ENCODE measurements at regions not wholly inside any gene's neighbourhood (a gene's known extent, or its start where the extent isn't known, plus 50 kb on each side); places are given as distances from the start of the nearest gene placed in this dataset.

DNA sequence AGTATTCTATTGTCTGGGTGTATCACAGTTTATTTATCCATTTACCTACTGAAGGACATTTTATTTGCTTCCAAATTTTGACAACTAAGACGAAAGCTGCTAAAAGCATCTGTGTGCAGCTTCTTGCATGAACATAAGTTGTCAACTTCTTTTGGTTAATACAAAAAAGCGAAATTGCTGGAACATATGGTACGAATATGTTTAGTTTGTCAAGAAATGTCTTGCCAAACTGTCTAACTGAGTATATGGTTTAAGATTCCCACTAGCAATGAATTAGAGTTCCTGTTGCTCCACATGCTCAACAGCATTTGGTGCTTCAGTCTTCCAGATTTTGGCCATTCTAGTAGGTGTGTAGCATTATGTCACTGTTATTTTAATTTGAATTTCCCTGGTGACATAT lies 372.3 kb upstream of the NRXN1 start:
- H2BK12ac ChIP-seq (ENCODE audit: low read length), result no peak overlapping the region
- no peak overlapping the region for H3K4ac ChIP-seq (ENCODE audit: low read depth, low read length)
- H2BK120ac ChIP-seq (ENCODE audit: insufficient read depth, low read length, poor library complexity), result no peak overlapping the region
- H3K27ac ChIP-seq (ENCODE audit: low read depth, low read length), result no peak overlapping the region
- no CpG with 5 or more reads among the region's 3 CpGs for WGBS (ENCODE audit: extremely low coverage, insufficient coverage, insufficient read length)
- no peak overlapping the region for H3K14ac ChIP-seq (ENCODE audit: low read length)
- no peak for DNase-seq
- H3K79me2 ChIP-seq (ENCODE audit: control insufficient read depth, insufficient read depth, low read length, poor library complexity), result no peaks in the 10 kb centered on the region
- H4K12ac ChIP-seq (ENCODE audit: low read depth, low read length), result no peak overlapping the region
- no peaks in the 10 kb centered on the region for H3K4me1 ChIP-seq (ENCODE audit: control insufficient read depth in 1 of 2, insufficient read depth in 2 of 2, low read length in 2 of 2)
- H3K4me2 ChIP-seq (ENCODE audit: low read length), result no peak overlapping the region
- H3K4me3 ChIP-seq (ENCODE audit: low read depth, low read length), result no peak overlapping the region
- no peaks in the 10 kb centered on the region for H3K79me1 ChIP-seq (ENCODE audit: low read length)
- no peaks in the 10 kb centered on the region for H3K9me3 ChIP-seq (ENCODE audit: insufficient read depth, low read depth, low read length)
- no peaks in the 10 kb centered on the region for H3K27me3 ChIP-seq (ENCODE audit: insufficient read depth, low read length)
- H2BK5ac ChIP-seq (ENCODE audit: low read depth, low read length, poor library complexity), result no peak overlapping the region
- no peak overlapping the region for H4K8ac ChIP-seq (ENCODE audit: low read depth, low read length)
- H3K9ac ChIP-seq (ENCODE audit: low read length), result no peak overlapping the region
- H3K36me3 ChIP-seq (ENCODE audit: control insufficient read depth in 1 of 2, insufficient read depth in 2 of 2, low read length in 2 of 2), result no peaks in the 10 kb centered on the region
- H4K91ac ChIP-seq (ENCODE audit: low read depth, low read length), result no peak overlapping the region
- no peak overlapping the region for H3K18ac ChIP-seq (ENCODE audit: low read length)
- no peak overlapping the region for H3K23ac ChIP-seq (ENCODE audit: low read length)
- H2AK5ac ChIP-seq (ENCODE audit: low read length), result no peak overlapping the region
- H2AFZ ChIP-seq (ENCODE audit: insufficient read depth, low read length, poor library complexity), result no peak overlapping the region

DNA sequence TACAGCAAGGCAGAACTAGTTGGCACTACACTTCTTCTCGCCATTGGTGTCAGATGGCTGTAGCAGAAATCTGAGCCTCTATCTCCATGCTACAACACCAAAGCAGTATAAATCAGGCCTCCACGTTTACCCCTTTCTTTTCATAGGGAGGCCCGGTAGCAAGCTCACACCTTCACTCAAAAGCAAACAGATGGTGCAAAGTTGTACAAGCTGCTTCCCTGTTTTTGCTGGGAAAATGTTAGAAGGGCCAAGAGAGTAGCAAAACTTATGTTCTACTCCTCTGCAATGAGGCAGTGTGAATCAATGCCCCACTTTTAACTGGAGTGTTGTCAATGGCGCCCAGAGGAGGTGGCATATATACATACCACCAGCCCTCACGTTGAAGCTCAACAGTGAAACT lies 369.6 kb upstream of the NRXN1 start:
- Histone ChIP-seq H3K36me3 (ENCODE audit: control insufficient read depth in 1 of 2, insufficient read depth in 2 of 2, low read length in 2 of 2) (no peaks in the 10 kb centered on the region), H3K9ac (ENCODE audit: low read length) (no peak overlapping the region), H2AFZ (ENCODE audit: insufficient read depth, low read length, poor library complexity) (no peak overlapping the region), H2AK5ac (ENCODE audit: low read length) (no peak overlapping the region), H2BK5ac (ENCODE audit: low read depth, low read length, poor library complexity) (no peak overlapping the region), H3K9me3 (ENCODE audit: insufficient read depth, low read depth, low read length) (no peaks in the 10 kb centered on the region), H2BK120ac (ENCODE audit: insufficient read depth, low read length, poor library complexity) (no peak overlapping the region), H4K91ac (ENCODE audit: low read depth, low read length) (no peak overlapping the region), H3K18ac (ENCODE audit: low read length) (no peak overlapping the region), H3K79me2 (ENCODE audit: control insufficient read depth, insufficient read depth, low read length, poor library complexity) (no peaks in the 10 kb centered on the region), H2BK12ac (ENCODE audit: low read length) (no peak overlapping the region), H3K4me1 (ENCODE audit: control insufficient read depth in 1 of 2, insufficient read depth in 2 of 2, low read length in 2 of 2) (no peaks in the 10 kb centered on the region), H3K27me3 (ENCODE audit: insufficient read depth, low read length) (no peaks in the 10 kb centered on the region), H4K8ac (ENCODE audit: low read depth, low read length) (no peak overlapping the region), H3K4me2 (ENCODE audit: low read length) (no peak overlapping the region), H3K4me3 (ENCODE audit: low read depth, low read length) (no peak overlapping the region), H4K12ac (ENCODE audit: low read depth, low read length) (no peak overlapping the region), H3K14ac (ENCODE audit: low read length) (no peak overlapping the region), H3K79me1 (ENCODE audit: low read length) (no peaks in the 10 kb centered on the region), H3K4ac (ENCODE audit: low read depth, low read length) (no peak overlapping the region), H3K23ac (ENCODE audit: low read length) (no peak overlapping the region), H3K27ac (ENCODE audit: low read depth, low read length) (no peak overlapping the region)
- no CpG with 5 or more reads among the region's 5 CpGs for WGBS (ENCODE audit: extremely low coverage, insufficient coverage, insufficient read length)
- DNase-seq, result no peak

DNA sequence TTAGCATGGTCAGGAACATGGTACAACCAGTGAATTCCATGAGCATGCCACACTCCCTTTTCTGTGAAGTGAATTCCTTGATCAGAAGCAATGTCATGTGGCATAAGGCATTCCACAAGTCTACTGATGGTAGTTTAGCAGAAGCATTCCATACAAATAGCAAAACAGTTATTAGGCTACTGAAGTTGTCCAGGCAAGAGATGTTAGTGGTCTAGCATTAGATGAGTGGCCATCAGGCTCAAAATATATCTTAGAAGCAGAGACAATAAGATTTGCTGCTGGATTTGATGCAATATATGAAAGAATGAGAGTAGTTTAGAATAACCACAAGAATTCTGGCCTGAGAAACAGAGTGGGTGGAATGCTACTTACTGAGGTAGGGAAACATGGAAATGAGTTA lies 355.3 kb upstream of the NRXN1 start:
- Histone ChIP-seq H2BK12ac (ENCODE audit: low read length) (no peak overlapping the region), H3K27ac (ENCODE audit: low read depth, low read length) (no peak overlapping the region), H3K23ac (ENCODE audit: low read length) (no peak overlapping the region), H3K36me3 (ENCODE audit: control insufficient read depth in 1 of 2, insufficient read depth in 2 of 2, low read length in 2 of 2) (no peaks in the 10 kb centered on the region), H3K4me1 (ENCODE audit: control insufficient read depth in 1 of 2, insufficient read depth in 2 of 2, low read length in 2 of 2) (peaks cover 0 to 3% of the 10 kb centered on the region in 2 experiments), H3K4me3 (ENCODE audit: low read depth, low read length) (no peak overlapping the region), H4K12ac (ENCODE audit: low read depth, low read length) (no peak overlapping the region), H3K4ac (ENCODE audit: low read depth, low read length) (no peak overlapping the region), H3K9ac (ENCODE audit: low read length) (no peak overlapping the region), H2BK120ac (ENCODE audit: insufficient read depth, low read length, poor library complexity) (no peak overlapping the region), H2AK5ac (ENCODE audit: low read length) (no peak overlapping the region), H3K27me3 (ENCODE audit: insufficient read depth, low read length) (no peaks in the 10 kb centered on the region), H3K14ac (ENCODE audit: low read length) (no peak overlapping the region), H2BK5ac (ENCODE audit: low read depth, low read length, poor library complexity) (no peak overlapping the region), H4K91ac (ENCODE audit: low read depth, low read length) (no peak overlapping the region), H2AFZ (ENCODE audit: insufficient read depth, low read length, poor library complexity) (no peak overlapping the region), H3K4me2 (ENCODE audit: low read length) (no peak overlapping the region), H3K9me3 (ENCODE audit: insufficient read depth, low read depth, low read length) (no peaks in the 10 kb centered on the region), H3K79me1 (ENCODE audit: low read length) (no peaks in the 10 kb centered on the region), H4K8ac (ENCODE audit: low read depth, low read length) (no peak overlapping the region), H3K18ac (ENCODE audit: low read length) (no peak overlapping the region), H3K79me2 (ENCODE audit: control insufficient read depth, insufficient read depth, low read length, poor library complexity) (no peaks in the 10 kb centered on the region)
- peak in 1 of 2 donors; percentile 9 for DNase-seq

DNA sequence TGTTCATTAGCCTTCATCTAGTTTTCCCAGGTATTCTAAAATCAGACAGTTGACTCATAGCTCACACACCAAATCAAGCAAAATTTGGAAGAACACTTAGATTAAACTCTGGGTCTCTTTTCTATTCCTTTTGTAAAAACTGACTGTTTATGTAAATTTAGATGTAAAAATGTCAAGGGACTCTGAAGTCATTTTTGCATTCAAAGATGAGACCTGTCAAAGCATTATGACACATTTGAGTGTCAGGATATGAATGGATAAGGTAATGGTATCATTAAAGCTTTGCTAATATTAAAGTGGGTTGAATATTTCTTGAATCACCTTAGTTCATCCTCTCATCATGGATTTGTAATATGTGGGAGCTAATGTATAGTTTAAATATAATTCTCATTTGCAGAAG lies 348.1 kb upstream of the NRXN1 start:
- H3K27ac ChIP-seq (ENCODE audit: low read depth, low read length), result no peak overlapping the region
- H3K36me3 ChIP-seq (ENCODE audit: control insufficient read depth in 1 of 2, insufficient read depth in 2 of 2, low read length in 2 of 2), result no peaks in the 10 kb centered on the region
- no peaks in the 10 kb centered on the region for H3K79me1 ChIP-seq (ENCODE audit: low read length)
- no peak overlapping the region for H2BK120ac ChIP-seq (ENCODE audit: insufficient read depth, low read length, poor library complexity)
- H3K4me1 ChIP-seq (ENCODE audit: control insufficient read depth in 1 of 2, insufficient read depth in 2 of 2, low read length in 2 of 2), result no peaks in the 10 kb centered on the region
- H3K4me2 ChIP-seq (ENCODE audit: low read length), result no peak overlapping the region
- no peak overlapping the region for H3K23ac ChIP-seq (ENCODE audit: low read length)
- H3K9me3 ChIP-seq (ENCODE audit: insufficient read depth, low read depth, low read length), result peaks cover 5% of the 10 kb centered on the region
- H3K4me3 ChIP-seq (ENCODE audit: low read depth, low read length), result no peak overlapping the region
- H3K4ac ChIP-seq (ENCODE audit: low read depth, low read length), result no peak overlapping the region
- no peak overlapping the region for H2BK12ac ChIP-seq (ENCODE audit: low read length)
- H4K91ac ChIP-seq (ENCODE audit: low read depth, low read length), result no peak overlapping the region
- H2AK5ac ChIP-seq (ENCODE audit: low read length), result no peak overlapping the region
- no peak overlapping the region for H3K18ac ChIP-seq (ENCODE audit: low read length)
- no peak overlapping the region for H2BK5ac ChIP-seq (ENCODE audit: low read depth, low read length, poor library complexity)
- no peak overlapping the region for H4K12ac ChIP-seq (ENCODE audit: low read depth, low read length)
- no peak overlapping the region for H3K14ac ChIP-seq (ENCODE audit: low read length)
- H3K27me3 ChIP-seq (ENCODE audit: insufficient read depth, low read length), result no peaks in the 10 kb centered on the region
- no peak overlapping the region for H3K9ac ChIP-seq (ENCODE audit: low read length)
- H2AFZ ChIP-seq (ENCODE audit: insufficient read depth, low read length, poor library complexity), result no peak overlapping the region
- no peak for DNase-seq
- no peak overlapping the region for H4K8ac ChIP-seq (ENCODE audit: low read depth, low read length)
- H3K79me2 ChIP-seq (ENCODE audit: control insufficient read depth, insufficient read depth, low read length, poor library complexity), result no peaks in the 10 kb centered on the region

DNA sequence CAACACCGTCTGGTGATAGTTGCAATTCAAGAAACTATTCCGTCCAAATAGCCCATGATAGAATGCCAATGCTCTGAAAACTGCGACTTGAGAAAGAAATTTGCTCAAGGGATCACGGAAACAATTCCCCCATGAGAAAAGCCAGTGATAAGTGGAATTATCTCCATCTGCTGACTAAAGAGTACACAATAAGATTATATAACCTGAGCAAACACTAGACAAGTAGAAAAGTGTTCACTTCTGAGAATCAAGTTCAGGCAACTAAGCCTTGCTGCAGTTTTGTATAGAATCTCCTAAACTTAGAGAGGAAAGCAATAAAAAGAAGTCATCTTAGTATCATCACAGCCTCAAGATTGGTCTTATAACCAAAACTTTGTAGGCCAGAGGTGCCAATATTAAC lies 336.3 kb upstream of the NRXN1 start:
- Histone ChIP-seq H3K4ac (ENCODE audit: low read depth, low read length) (no peak overlapping the region), H3K14ac (ENCODE audit: low read length) (no peak overlapping the region), H3K27me3 (ENCODE audit: insufficient read depth, low read length) (no peaks in the 10 kb centered on the region), H3K23ac (ENCODE audit: low read length) (no peak overlapping the region), H3K79me1 (ENCODE audit: low read length) (no peaks in the 10 kb centered on the region), H3K4me2 (ENCODE audit: low read length) (no peak overlapping the region), H2BK120ac (ENCODE audit: insufficient read depth, low read length, poor library complexity) (no peak overlapping the region), H2AFZ (ENCODE audit: insufficient read depth, low read length, poor library complexity) (no peak overlapping the region), H3K18ac (ENCODE audit: low read length) (no peak overlapping the region), H3K4me3 (ENCODE audit: low read depth, low read length) (no peak overlapping the region), H2BK12ac (ENCODE audit: low read length) (no peak overlapping the region), H4K8ac (ENCODE audit: low read depth, low read length) (no peak overlapping the region), H2AK5ac (ENCODE audit: low read length) (no peak overlapping the region), H3K79me2 (ENCODE audit: control insufficient read depth, insufficient read depth, low read length, poor library complexity) (no peaks in the 10 kb centered on the region), H3K9ac (ENCODE audit: low read length) (no peak overlapping the region), H3K27ac (ENCODE audit: low read depth, low read length) (no peak overlapping the region), H3K4me1 (ENCODE audit: control insufficient read depth in 1 of 2, insufficient read depth in 2 of 2, low read length in 2 of 2) (no peaks in the 10 kb centered on the region), H3K36me3 (ENCODE audit: control insufficient read depth in 1 of 2, insufficient read depth in 2 of 2, low read length in 2 of 2) (no peaks in the 10 kb centered on the region), H4K12ac (ENCODE audit: low read depth, low read length) (no peak overlapping the region), H2BK5ac (ENCODE audit: low read depth, low read length, poor library complexity) (no peak overlapping the region), H3K9me3 (ENCODE audit: insufficient read depth, low read depth, low read length) (no peaks in the 10 kb centered on the region), H4K91ac (ENCODE audit: low read depth, low read length) (no peak overlapping the region)
- DNase-seq, result no peak
- WGBS (ENCODE audit: extremely low coverage, insufficient coverage, insufficient read length), result no CpG with 5 or more reads among the region's 4 CpGs

All from trophoblast cell (in vitro differentiated cells and primary cell).